DND-41 (cell line): ENCODE measurements at regions not wholly inside any gene's neighbourhood (a gene's known extent, or its start where the extent isn't known, plus 50 kb on each side); places are given as distances from the start of the nearest gene placed in this dataset.

Experiments
- ATAC-seq: fragments of 200-7000 bp; cut with Tn5 transposase; 3 replicates; pipeline ENCODE4 v1.9.1; 2021; ENCODE audit warnings: low read depth; ENCODE audit not compliant: insufficient read depth
- DNase-seq: peaks from one replicate; pipeline ENCODE4 v3.0.0-alpha.2; 2020
- H2AFZ ChIP-seq: 2 replicates; pipeline ENCODE4 v1.6.0; 2012; ENCODE audit warnings: low read depth, low read length
- H3K27ac ChIP-seq: 2 replicates; pipeline ENCODE4 v1.5.1; 2012; ENCODE audit warnings: low read length, inconsistent platforms
- H3K27me3 ChIP-seq: fragments of 200-600 bp; sonication (generic); 2 replicates; pipeline ENCODE4 v1.6.0; 2012; ENCODE audit warnings: low read length, mild to moderate bottlenecking, inconsistent platforms; ENCODE audit not compliant: insufficient read depth, poor library complexity
- H3K36me3 ChIP-seq: 2 replicates; pipeline ENCODE4 v1.5.1; 2012; ENCODE audit warnings: low read length, inconsistent platforms; ENCODE audit not compliant: insufficient read depth
- H3K4me1 ChIP-seq: 2 replicates; pipeline ENCODE4 v1.5.1; 2012; ENCODE audit warnings: mild to moderate bottlenecking, low read length; ENCODE audit not compliant: insufficient read depth
- H3K4me2 ChIP-seq: 2 replicates; pipeline ENCODE4 v1.6.0; 2012; ENCODE audit warnings: mild to moderate bottlenecking, moderate library complexity, low read length, inconsistent platforms; ENCODE audit not compliant: insufficient read depth
- H3K4me3 ChIP-seq, 2 experiments: fragments of 200-600 bp in 1 of 2; shearing (Covaris generic) in 1 of 2; 2 replicates each; pipeline ENCODE4 v1.5.1; 2012 to 2016; ENCODE audit warnings: inconsistent platforms in 2 of 2, low read length in 2 of 2, mild to moderate bottlenecking in 2 of 2, low read depth in 1 of 2, moderate library complexity in 1 of 2
- H3K79me2 ChIP-seq: 2 replicates; pipeline ENCODE4 v1.6.0; 2012; ENCODE audit warnings: low read length, inconsistent platforms; ENCODE audit not compliant: insufficient read depth
- H3K9ac ChIP-seq: 2 replicates; pipeline ENCODE4 v1.6.0; 2012; ENCODE audit warnings: low read depth, mild to moderate bottlenecking, inconsistent platforms, low read length, moderate library complexity
- H3K9me3 ChIP-seq: 2 replicates; pipeline ENCODE4 v1.5.1; 2012; ENCODE audit warnings: low read length, moderate library complexity, mild to moderate bottlenecking, inconsistent platforms; ENCODE audit not compliant: insufficient read depth, severe bottlenecking
- H4K20me1 ChIP-seq: 2 replicates; pipeline ENCODE4 v1.6.0; 2012; ENCODE audit warnings: low read length; ENCODE audit not compliant: insufficient read depth
- EZH2 ChIP-seq: IDR thresholded peaks from 3 replicates; pipeline ENCODE4 v1.6.1; 2012; ENCODE audit warnings: borderline replicate concordance, low read depth, mild to moderate bottlenecking, moderate library complexity, low read length, inconsistent platforms; ENCODE audit not compliant: severe bottlenecking
- TF ChIP-seq, protein P1 (sequence below): IDR thresholded peaks from 2 replicates; pipeline ENCODE4 v1.5.1; 2012; ENCODE audit warnings: borderline replicate concordance, low read length, moderate library complexity, mild to moderate bottlenecking; ENCODE audit not compliant: poor library complexity, severe bottlenecking; ENCODE audit errors: extremely low read depth

DNA sequence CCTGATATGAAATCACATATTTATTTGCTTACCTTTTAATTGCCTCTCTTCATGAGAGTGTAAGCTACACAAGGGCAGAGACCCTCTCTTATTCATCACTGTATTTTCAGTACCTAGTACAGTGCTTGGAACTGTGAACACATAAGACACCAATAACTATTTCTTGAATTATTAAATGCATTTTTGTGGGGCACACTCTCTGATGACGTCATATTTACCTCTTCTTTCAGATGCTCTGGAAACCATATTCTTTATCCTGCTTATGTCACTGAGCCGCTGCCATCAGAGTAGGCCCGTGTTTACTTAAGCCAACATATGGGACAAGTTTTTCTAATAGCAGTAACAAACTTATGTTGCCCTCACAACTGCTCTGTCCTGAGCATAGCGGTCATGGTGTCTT lies 266.5 kb downstream of the ELAVL2 start:
- Histone ChIP-seq H3K4me1 (no peaks in the 10 kb centered on the region), H3K9me3 (no peaks in the 10 kb centered on the region), H3K27me3 (no peaks in the 10 kb centered on the region), H4K20me1 (no peaks in the 10 kb centered on the region), H3K79me2 (no peaks in the 10 kb centered on the region), H2AFZ (no peak overlapping the region), H3K27ac (no peak overlapping the region), H3K4me3 (no peak overlapping the region), H3K9ac (no peak overlapping the region), H3K4me2 (no peak overlapping the region), H3K36me3 (no peaks in the 10 kb centered on the region)
- TF ChIP-seq, protein P1, sequence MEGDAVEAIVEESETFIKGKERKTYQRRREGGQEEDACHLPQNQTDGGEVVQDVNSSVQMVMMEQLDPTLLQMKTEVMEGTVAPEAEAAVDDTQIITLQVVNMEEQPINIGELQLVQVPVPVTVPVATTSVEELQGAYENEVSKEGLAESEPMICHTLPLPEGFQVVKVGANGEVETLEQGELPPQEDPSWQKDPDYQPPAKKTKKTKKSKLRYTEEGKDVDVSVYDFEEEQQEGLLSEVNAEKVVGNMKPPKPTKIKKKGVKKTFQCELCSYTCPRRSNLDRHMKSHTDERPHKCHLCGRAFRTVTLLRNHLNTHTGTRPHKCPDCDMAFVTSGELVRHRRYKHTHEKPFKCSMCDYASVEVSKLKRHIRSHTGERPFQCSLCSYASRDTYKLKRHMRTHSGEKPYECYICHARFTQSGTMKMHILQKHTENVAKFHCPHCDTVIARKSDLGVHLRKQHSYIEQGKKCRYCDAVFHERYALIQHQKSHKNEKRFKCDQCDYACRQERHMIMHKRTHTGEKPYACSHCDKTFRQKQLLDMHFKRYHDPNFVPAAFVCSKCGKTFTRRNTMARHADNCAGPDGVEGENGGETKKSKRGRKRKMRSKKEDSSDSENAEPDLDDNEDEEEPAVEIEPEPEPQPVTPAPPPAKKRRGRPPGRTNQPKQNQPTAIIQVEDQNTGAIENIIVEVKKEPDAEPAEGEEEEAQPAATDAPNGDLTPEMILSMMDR = no peak
- TF ChIP-seq EZH2 = no peak
- no peak for DNase-seq
- no peak for ATAC-seq

DNA sequence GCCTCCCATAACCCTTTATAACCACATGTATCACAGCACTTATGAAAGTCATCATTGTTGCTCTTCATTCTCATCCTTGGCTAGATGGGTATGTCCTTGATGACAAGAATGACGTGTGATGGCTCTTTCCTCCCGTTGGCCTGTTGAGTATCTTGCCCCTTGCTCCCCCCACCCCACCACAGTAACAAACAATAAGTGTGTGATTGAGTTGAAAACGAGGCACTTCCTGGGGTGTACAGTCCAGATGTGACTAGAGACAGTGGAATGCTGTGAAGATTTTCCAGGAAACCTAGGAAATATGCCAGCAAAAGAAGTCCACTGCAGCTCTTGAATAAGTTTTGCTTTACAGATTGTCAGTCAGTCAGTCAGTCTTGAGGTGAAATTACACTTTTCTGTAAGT lies 262.5 kb downstream of the ELAVL2 start:
- no peak for DNase-seq
- Histone ChIP-seq H3K4me3 (no peak overlapping the region), H2AFZ (no peak overlapping the region), H3K36me3 (no peaks in the 10 kb centered on the region), H3K79me2 (no peaks in the 10 kb centered on the region), H3K9ac (no peak overlapping the region), H3K27ac (no peak overlapping the region), H4K20me1 (no peaks in the 10 kb centered on the region), H3K9me3 (no peaks in the 10 kb centered on the region), H3K4me1 (no peaks in the 10 kb centered on the region), H3K27me3 (no peaks in the 10 kb centered on the region), H3K4me2 (no peak overlapping the region)
- no peak for ATAC-seq
- TF ChIP-seq, protein P1 = no peak
- TF ChIP-seq EZH2 = no peak

DNA sequence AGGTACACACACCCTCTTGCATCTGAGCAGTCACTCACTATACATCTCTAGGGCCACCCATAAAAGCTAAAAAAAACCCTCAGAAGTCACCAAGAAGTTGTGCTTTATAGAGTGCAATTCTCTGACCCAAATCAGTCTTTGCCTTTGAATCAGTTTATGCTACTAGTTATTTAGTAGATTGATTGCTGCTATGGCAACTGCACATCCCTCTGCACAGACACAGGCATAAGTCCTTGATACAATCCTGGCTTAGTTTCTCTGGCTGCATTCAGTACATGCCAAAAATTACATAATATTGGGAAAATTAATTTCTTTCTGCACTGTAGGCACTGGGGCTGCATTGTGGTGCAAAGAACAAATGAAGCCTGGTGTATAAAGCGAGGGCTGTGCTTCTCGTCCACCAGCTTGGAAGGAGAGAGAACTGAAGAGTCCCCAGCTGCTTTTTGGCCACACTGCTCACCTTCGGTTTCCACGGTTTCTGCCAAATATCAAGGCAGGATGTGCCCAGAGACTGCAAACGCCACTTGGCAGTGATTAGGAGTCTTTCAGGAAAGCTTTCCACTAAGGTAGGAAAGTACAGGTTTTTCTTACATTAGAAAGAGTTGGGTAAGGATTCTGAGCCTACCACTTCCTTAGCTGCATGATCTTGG lies 258.4 kb downstream of the ELAVL2 start:
- no peak overlapping the region for H3K27ac ChIP-seq
- H3K4me1 ChIP-seq = no peaks in the 10 kb centered on the region
- ATAC-seq (no peak), DNase-seq (no peak)
- H3K4me3 ChIP-seq = no peak overlapping the region
- no peak overlapping the region for H3K9ac ChIP-seq
- H3K36me3 ChIP-seq = no peaks in the 10 kb centered on the region
- H3K27me3 ChIP-seq = no peaks in the 10 kb centered on the region
- TF ChIP-seq EZH2 = no peak
- TF ChIP-seq, protein P1 = no peak
- no peak overlapping the region for H3K4me2 ChIP-seq
- no peaks in the 10 kb centered on the region for H3K9me3 ChIP-seq
- H3K79me2 ChIP-seq = no peaks in the 10 kb centered on the region
- H4K20me1 ChIP-seq = no peaks in the 10 kb centered on the region
- no peak overlapping the region for H2AFZ ChIP-seq
